ENCODE measurements at regions not wholly inside any gene's neighbourhood (a gene's known extent, or its start where the extent isn't known, plus 50 kb on each side); places are given as distances from the start of the nearest gene placed in this dataset.
"Not testable (repeated sequence)": the region's sequence is repeated elsewhere in the genome, so short reads cannot be mapped to it uniquely, and the experiment has no call there.

GRCh38 chr12:78519422-78519821 is 345.2 kb upstream of the SYT1 start:
- no peak for DNase-seq

GRCh38 chr12:78530100-78530765 is 334.3 kb upstream of the SYT1 start:
- no peak for DNase-seq

- no peak for DNase-seq
These were observed 332.6 kb upstream of the SYT1 start for GRCh38 chr12:78531831-78532458.

- no peak for DNase-seq
These were observed 330.3 kb upstream of the SYT1 start for GRCh38 chr12:78534311-78534710.

GRCh38 chr12:78540606-78541336 is 323.8 kb upstream of the SYT1 start:
- DNase-seq, result no peak

- peak in 1 of 14 donors; percentile 15 for DNase-seq
These were observed 313.7 kb upstream of the SYT1 start for GRCh38 chr12:78550831-78551230.

GRCh38 chr12:78555802-78556201 is 308.8 kb upstream of the SYT1 start:
- DNase-seq, result no peak

GRCh38 chr12:78556651-78557050 is 307.9 kb upstream of the SYT1 start:
- no peak for DNase-seq

- DNase-seq, result no peak
These were observed 305.2 kb upstream of the SYT1 start for GRCh38 chr12:78559416-78559815.

- DNase-seq, result no peak
These were observed 304.7 kb upstream of the SYT1 start for GRCh38 chr12:78559886-78560285.

GRCh38 chr12:78560633-78561032 is 303.9 kb upstream of the SYT1 start:
- peak in 1 of 14 donors; percentile 40 for DNase-seq

- DNase-seq, result peak in 1 of 14 donors; percentile 82
These were observed 302.0 kb upstream of the SYT1 start for GRCh38 chr12:78562368-78563205.

GRCh38 chr12:78563826-78564225 is 300.7 kb upstream of the SYT1 start:
- DNase-seq, result no peak

GRCh38 chr12:78566456-78566855 is 298.1 kb upstream of the SYT1 start:
- DNase-seq, result peak in 1 of 14 donors; percentile 28

GRCh38 chr12:78568321-78569020 is 296.1 kb upstream of the SYT1 start:
- DNase-seq, result peak in 1 of 14 donors; percentile 52

- DNase-seq, result no peak
These were observed 292.6 kb upstream of the SYT1 start for GRCh38 chr12:78571953-78572352.

GRCh38 chr12:78575208-78575607 is 289.4 kb upstream of the SYT1 start:
- not testable (repeated sequence) for DNase-seq

GRCh38 chr12:78579846-78580245 is 284.7 kb upstream of the SYT1 start:
- DNase-seq, result no peak

- DNase-seq, result no peak
These were observed 284.3 kb upstream of the SYT1 start for GRCh38 chr12:78580296-78580695.

GRCh38 chr12:78584695-78585094 is 279.9 kb upstream of the SYT1 start:
- no peak for DNase-seq

- no peak for DNase-seq
These were observed 279.4 kb upstream of the SYT1 start for GRCh38 chr12:78585132-78585531.

- DNase-seq, result no peak
These were observed 277.8 kb upstream of the SYT1 start for GRCh38 chr12:78586790-78587189.

Measured in C1 segment of cervical spinal cord (tissue), 14 donors.